ENCODE measurements at regions not wholly inside any gene's neighbourhood (a gene's known extent, or its start where the extent isn't known, plus 50 kb on each side); places are given as distances from the start of the nearest gene placed in this dataset.

DNA sequence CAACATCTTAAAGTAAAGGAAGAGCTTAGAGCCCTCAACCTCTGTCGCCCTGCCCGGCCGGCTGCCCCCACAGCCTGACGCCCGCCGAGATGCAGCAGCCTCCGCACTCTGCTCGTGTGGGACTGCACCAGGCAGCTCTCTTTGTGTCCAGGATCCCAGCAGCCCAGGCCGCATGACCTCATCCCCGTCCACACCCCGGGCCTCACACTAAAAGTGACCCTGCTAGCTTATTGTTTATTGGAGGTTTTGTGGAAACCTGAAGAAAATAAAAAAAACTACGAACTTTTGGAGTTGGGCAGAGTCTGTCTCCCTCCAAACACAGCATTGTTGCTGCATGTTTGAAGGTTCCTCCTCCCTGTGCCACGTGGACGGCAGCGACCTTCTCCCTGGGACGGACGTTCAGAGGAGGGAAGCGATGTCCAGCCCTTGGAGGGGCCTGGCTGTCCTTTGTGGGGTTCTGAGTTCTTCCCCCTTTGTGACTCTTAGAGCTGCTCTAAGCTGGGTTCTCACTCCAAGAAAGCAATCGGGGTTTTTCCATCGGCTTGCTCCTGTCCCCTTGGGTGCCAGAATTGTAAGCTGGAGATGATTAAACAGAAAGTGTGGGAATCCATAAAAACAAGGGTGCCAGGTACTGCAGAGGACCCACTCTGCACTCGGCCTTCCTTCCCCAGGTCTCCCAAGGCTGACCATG lies 103.5 kb upstream of the COL5A1 start:
- H3K27ac ChIP-seq (ENCODE audit: low read length) = no peak overlapping the region
- peaks cover 5% of the 10 kb centered on the region for H3K4me1 ChIP-seq (ENCODE audit: low read length)
- no peaks in the 10 kb centered on the region for H3K27me3 ChIP-seq (ENCODE audit: low read length)
- H3K9me3 ChIP-seq (ENCODE audit: low read length) = no peaks in the 10 kb centered on the region
- H3K4me2 ChIP-seq (ENCODE audit: low read depth, low read length, poor library complexity, severe bottlenecking) = no peak overlapping the region
- H2AFZ ChIP-seq (ENCODE audit: low read length) = no peak overlapping the region
- no peak for DNase-seq
- H3K79me2 ChIP-seq (ENCODE audit: low read length) = no peaks in the 10 kb centered on the region
- no peaks in the 10 kb centered on the region for H4K20me1 ChIP-seq (ENCODE audit: insufficient read depth, low read depth, low read length)
- no peak overlapping the region for H3K4me3 ChIP-seq (ENCODE audit: low read length)
- H3K9me2 ChIP-seq (replicated peaks; ENCODE audit: insufficient read depth, low read length) = no peaks in the 10 kb centered on the region
- no peaks in the 10 kb centered on the region for H3K36me3 ChIP-seq (ENCODE audit: insufficient read depth, low read length)
- no peak overlapping the region for H3K9ac ChIP-seq (ENCODE audit: low read length)

DNA sequence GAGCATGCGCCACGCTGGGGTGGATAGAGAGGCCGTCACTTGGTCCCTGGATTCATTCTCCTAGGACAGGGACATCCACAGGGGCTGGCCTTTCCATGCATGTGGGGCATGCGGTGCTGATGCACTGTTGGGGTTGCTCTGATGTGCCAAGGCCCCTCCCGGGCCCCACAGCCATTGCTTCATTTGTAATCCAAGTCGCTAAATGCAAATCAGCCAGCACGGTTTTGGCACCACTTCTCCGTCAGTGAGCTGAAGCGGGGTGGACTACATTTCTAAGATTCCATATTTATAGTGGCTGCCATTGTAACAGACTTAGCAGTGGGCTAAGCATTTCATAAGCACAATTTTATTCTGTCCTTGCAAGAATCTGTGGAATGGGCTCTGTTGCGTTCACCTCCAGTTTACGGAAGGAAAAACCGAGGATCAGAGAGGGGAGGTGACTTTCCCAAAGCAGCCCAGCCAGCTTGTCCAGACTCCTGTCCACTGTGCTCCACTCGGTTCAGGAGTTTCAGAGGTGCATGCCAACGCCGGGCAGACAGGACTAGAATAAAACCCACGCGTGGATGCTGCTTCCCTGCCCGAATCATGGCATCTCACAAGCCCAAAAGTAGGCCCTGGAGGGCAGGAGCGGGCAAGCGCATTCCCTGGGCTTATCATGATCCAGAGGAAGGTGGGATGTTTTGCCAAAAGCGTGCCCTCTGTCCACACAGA lies 102.6 kb upstream of the COL5A1 start:
- Histone ChIP-seq H3K4me2 (ENCODE audit: low read depth, low read length, poor library complexity, severe bottlenecking) (no peak overlapping the region), H3K9me2 (replicated peaks; ENCODE audit: insufficient read depth, low read length) (no peaks in the 10 kb centered on the region), H4K20me1 (ENCODE audit: insufficient read depth, low read depth, low read length) (no peaks in the 10 kb centered on the region), H3K79me2 (ENCODE audit: low read length) (no peaks in the 10 kb centered on the region), H3K9ac (ENCODE audit: low read length) (no peak overlapping the region), H3K9me3 (ENCODE audit: low read length) (no peaks in the 10 kb centered on the region), H2AFZ (ENCODE audit: low read length) (no peak overlapping the region), H3K4me1 (ENCODE audit: low read length) (peaks cover 5% of the 10 kb centered on the region), H3K4me3 (ENCODE audit: low read length) (no peak overlapping the region), H3K27ac (ENCODE audit: low read length) (no peak overlapping the region), H3K36me3 (ENCODE audit: insufficient read depth, low read length) (no peaks in the 10 kb centered on the region), H3K27me3 (ENCODE audit: low read length) (no peaks in the 10 kb centered on the region)
- no peak for DNase-seq

DNA sequence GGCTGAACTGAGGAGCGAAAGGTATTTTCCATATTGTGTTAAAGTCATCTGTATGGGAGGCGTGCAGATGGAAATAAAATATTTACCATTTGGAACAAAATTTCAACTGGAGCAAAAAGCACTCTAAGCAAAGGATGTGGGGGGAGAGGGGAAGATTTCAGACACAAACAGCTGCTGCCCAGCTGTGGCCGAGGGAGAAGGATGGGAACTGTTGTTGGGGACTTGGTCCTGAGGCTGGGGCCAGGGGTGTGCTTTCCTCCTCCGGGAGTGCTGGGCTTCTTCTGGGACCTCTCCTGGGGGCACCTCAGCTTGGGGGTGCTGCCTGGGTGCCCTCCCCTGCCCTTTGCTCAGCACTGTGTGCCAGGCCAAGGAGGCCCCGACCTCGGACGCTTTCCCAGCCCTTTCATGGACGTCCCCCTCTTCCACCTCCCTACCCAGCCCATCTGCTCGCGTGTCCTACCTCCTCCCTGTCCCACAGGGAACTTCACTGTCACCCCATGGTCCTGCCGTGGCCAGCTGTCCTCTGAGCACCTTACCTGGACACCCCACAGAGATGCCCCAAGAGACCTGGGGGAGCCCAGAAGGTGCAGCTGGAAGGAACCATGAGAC lies 101.9 kb upstream of the COL5A1 start:
- no peaks in the 10 kb centered on the region for H3K9me3 ChIP-seq (ENCODE audit: low read length)
- H3K27ac ChIP-seq (ENCODE audit: low read length) = no peak overlapping the region
- H3K4me2 ChIP-seq (ENCODE audit: low read depth, low read length, poor library complexity, severe bottlenecking) = no peak overlapping the region
- no peak overlapping the region for H3K9ac ChIP-seq (ENCODE audit: low read length)
- H3K9me2 ChIP-seq (replicated peaks; ENCODE audit: insufficient read depth, low read length) = no peaks in the 10 kb centered on the region
- no peak for DNase-seq
- H3K4me1 ChIP-seq (ENCODE audit: low read length) = peaks cover 5% of the 10 kb centered on the region
- H3K79me2 ChIP-seq (ENCODE audit: low read length) = no peaks in the 10 kb centered on the region
- H3K36me3 ChIP-seq (ENCODE audit: insufficient read depth, low read length) = no peaks in the 10 kb centered on the region
- no peaks in the 10 kb centered on the region for H3K27me3 ChIP-seq (ENCODE audit: low read length)
- no peak overlapping the region for H3K4me3 ChIP-seq (ENCODE audit: low read length)
- no peak overlapping the region for H2AFZ ChIP-seq (ENCODE audit: low read length)
- no peaks in the 10 kb centered on the region for H4K20me1 ChIP-seq (ENCODE audit: insufficient read depth, low read depth, low read length)

DNA sequence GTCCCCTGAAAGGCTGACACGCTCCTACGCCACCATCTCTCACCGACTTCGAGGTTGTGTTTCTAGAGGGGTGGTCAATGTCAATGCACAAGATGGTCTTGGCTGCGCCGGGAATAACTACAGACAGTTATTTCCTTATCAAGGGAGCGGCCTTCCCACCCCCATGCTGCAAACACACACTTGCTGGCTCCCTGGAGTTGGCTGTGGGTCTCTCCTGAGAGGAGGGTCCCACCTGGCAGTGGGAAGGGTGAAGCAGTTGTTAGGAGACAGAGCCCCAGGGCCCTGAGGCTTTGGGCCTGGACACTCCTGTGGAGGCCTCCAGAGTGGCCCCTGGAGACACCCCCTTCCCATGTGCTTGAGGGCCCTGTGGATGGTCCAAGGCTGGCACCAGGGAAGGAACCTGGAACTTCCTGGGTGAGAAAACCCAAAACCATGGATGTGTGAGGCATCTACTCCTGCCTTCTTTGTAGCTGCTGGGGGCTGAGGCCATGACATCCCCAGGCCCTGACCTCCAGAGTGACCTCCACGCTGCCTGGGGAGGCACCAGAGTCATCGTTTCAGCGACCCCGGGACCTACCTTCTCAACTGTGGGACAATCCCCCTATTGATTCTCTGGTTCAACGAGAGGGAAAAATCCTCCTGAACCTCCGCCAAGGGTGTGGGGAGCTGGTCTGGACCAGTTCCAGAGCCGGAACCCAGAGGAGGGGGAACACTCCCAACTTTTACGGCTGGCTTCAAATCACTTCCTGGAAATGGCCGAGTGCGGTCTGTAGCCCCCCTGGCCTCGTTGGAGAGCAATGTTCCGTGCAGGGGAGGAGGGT lies 101.1 kb upstream of the COL5A1 start:
- Histone ChIP-seq H3K4me1 (ENCODE audit: low read length) (peaks cover 5% of the 10 kb centered on the region), H3K27ac (ENCODE audit: low read length) (no peak overlapping the region), H4K20me1 (ENCODE audit: insufficient read depth, low read depth, low read length) (no peaks in the 10 kb centered on the region), H3K27me3 (ENCODE audit: low read length) (no peaks in the 10 kb centered on the region), H3K9me2 (replicated peaks; ENCODE audit: insufficient read depth, low read length) (no peaks in the 10 kb centered on the region), H3K9ac (ENCODE audit: low read length) (no peak overlapping the region), H2AFZ (ENCODE audit: low read length) (no peak overlapping the region), H3K9me3 (ENCODE audit: low read length) (no peaks in the 10 kb centered on the region), H3K36me3 (ENCODE audit: insufficient read depth, low read length) (no peaks in the 10 kb centered on the region), H3K79me2 (ENCODE audit: low read length) (no peaks in the 10 kb centered on the region), H3K4me3 (ENCODE audit: low read length) (no peak overlapping the region), H3K4me2 (ENCODE audit: low read depth, low read length, poor library complexity, severe bottlenecking) (no peak overlapping the region)
- no peak for DNase-seq

GRCh38 chr9:134541097-134541747 lies 100.4 kb upstream of the COL5A1 start:
- Histone ChIP-seq H3K4me1 (ENCODE audit: low read length) (peaks cover 5% of the 10 kb centered on the region), H4K20me1 (ENCODE audit: insufficient read depth, low read depth, low read length) (no peaks in the 10 kb centered on the region), H3K9me2 (replicated peaks; ENCODE audit: insufficient read depth, low read length) (no peaks in the 10 kb centered on the region), H3K4me2 (ENCODE audit: low read depth, low read length, poor library complexity, severe bottlenecking) (no peak overlapping the region), H2AFZ (ENCODE audit: low read length) (no peak overlapping the region), H3K27ac (ENCODE audit: low read length) (no peak overlapping the region), H3K4me3 (ENCODE audit: low read length) (no peak overlapping the region), H3K9me3 (ENCODE audit: low read length) (no peaks in the 10 kb centered on the region), H3K27me3 (ENCODE audit: low read length) (no peaks in the 10 kb centered on the region), H3K79me2 (ENCODE audit: low read length) (no peaks in the 10 kb centered on the region), H3K9ac (ENCODE audit: low read length) (no peak overlapping the region), H3K36me3 (ENCODE audit: insufficient read depth, low read length) (no peaks in the 10 kb centered on the region)
- DNase-seq = no peak

DNA sequence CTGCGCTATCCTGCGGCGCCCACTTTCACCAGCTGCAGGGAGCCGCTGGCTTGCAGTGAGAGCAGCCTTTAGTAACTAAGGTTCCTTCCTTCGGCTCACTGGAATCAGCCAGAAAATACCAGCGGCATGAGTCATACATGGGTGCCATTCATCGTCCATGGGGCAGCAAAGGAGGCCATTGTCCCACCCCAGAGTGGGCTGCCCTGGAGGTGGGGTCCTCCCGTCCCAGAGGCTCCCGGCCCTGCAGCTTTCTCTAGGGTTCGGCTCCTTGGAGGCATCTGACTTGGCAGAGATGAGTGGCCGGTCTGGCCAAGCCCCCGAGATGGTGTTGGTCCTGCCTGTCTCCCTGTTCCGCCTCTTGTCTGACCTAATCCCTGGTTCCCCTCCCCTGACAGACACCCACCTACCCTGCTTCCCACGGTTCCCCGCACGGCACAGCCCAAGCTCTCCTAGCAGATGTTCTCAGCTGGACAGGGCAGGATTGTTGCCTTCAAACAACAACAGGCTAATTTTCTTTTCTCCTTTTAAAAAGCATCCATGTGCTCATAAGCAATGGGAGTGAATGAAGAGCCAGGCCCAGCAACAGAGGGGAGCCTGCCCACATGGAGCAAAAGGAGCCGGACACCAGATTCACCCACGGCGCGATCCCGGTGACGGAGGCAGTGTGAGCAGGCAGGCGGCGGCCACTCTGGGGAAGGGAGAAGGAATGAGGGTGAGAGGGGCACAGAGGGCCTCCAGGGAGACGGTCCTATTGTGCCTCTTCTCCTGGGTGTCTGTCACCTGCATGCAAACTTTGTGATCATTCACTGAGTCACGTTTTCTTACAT lies 97.0 kb upstream of the COL5A1 start:
- DNase-seq = no peak
- no peaks in the 10 kb centered on the region for H3K27me3 ChIP-seq (ENCODE audit: low read length)
- H3K4me1 ChIP-seq (ENCODE audit: low read length) = no peaks in the 10 kb centered on the region
- H3K9ac ChIP-seq (ENCODE audit: low read length) = no peak overlapping the region
- no peak overlapping the region for H3K4me2 ChIP-seq (ENCODE audit: low read depth, low read length, poor library complexity, severe bottlenecking)
- no peaks in the 10 kb centered on the region for H3K36me3 ChIP-seq (ENCODE audit: insufficient read depth, low read length)
- H3K79me2 ChIP-seq (ENCODE audit: low read length) = no peaks in the 10 kb centered on the region
- H3K4me3 ChIP-seq (ENCODE audit: low read length) = no peak overlapping the region
- no peaks in the 10 kb centered on the region for H3K9me2 ChIP-seq (replicated peaks; ENCODE audit: insufficient read depth, low read length)
- H2AFZ ChIP-seq (ENCODE audit: low read length) = no peak overlapping the region
- H3K9me3 ChIP-seq (ENCODE audit: low read length) = no peaks in the 10 kb centered on the region
- H4K20me1 ChIP-seq (ENCODE audit: insufficient read depth, low read depth, low read length) = no peaks in the 10 kb centered on the region
- H3K27ac ChIP-seq (ENCODE audit: low read length) = no peak overlapping the region

GRCh38 chr9:134545215-134545542 lies 96.4 kb upstream of the COL5A1 start:
- Histone ChIP-seq H3K9ac (ENCODE audit: low read length) (no peak overlapping the region), H3K9me2 (replicated peaks; ENCODE audit: insufficient read depth, low read length) (no peaks in the 10 kb centered on the region), H3K4me1 (ENCODE audit: low read length) (no peaks in the 10 kb centered on the region), H3K4me2 (ENCODE audit: low read depth, low read length, poor library complexity, severe bottlenecking) (no peak overlapping the region), H3K27me3 (ENCODE audit: low read length) (no peaks in the 10 kb centered on the region), H3K27ac (ENCODE audit: low read length) (no peak overlapping the region), H3K4me3 (ENCODE audit: low read length) (no peak overlapping the region), H4K20me1 (ENCODE audit: insufficient read depth, low read depth, low read length) (no peaks in the 10 kb centered on the region), H3K36me3 (ENCODE audit: insufficient read depth, low read length) (no peaks in the 10 kb centered on the region), H3K79me2 (ENCODE audit: low read length) (no peaks in the 10 kb centered on the region), H2AFZ (ENCODE audit: low read length) (no peak overlapping the region), H3K9me3 (ENCODE audit: low read length) (no peaks in the 10 kb centered on the region)
- DNase-seq = no peak

Data from Karpas-422 (cell line).